Activated CD4-positive, alpha-beta T cell treated with anti-CD3 and anti-CD28 coated beads, Interleukin-2, Interleukin-4, amounts not matched to agents 100 ng/mL and 50 ng/mL, durations not matched to agents 16 hours and 8 hours (primary cell): ENCODE measurements at regions not wholly inside any gene's neighbourhood (a gene's known extent, or its start where the extent isn't known, plus 50 kb on each side); places are given as distances from the start of the nearest gene placed in this dataset.
"Not testable (repeated sequence)": the region's sequence is repeated elsewhere in the genome, so short reads cannot be mapped to it uniquely, and the experiment has no call there.

ENCODE experiments used
- DNase-seq: peaks from one replicate; pipeline ENCODE4 v3.0.0-alpha.2; 2020; ENCODE audit warnings: low spot score

- DNase-seq, result no peak
These were observed 143.7 kb upstream of the ZNF385D start for GRCh38 chr3:21894459-21895340.

- no peak for DNase-seq
These were observed 147.3 kb upstream of the ZNF385D start for GRCh38 chr3:21898316-21898715.

- DNase-seq, result no peak
These were observed 150.5 kb upstream of the ZNF385D start for GRCh38 chr3:21901484-21901883.

- DNase-seq, result no peak
These were observed 151.9 kb upstream of the ZNF385D start for GRCh38 chr3:21902956-21903355.

- no peak for DNase-seq
These were observed 158.1 kb upstream of the ZNF385D start for GRCh38 chr3:21909096-21909495.

- DNase-seq, result no peak
These were observed 161.7 kb upstream of the ZNF385D start for GRCh38 chr3:21912711-21913110.

- DNase-seq, result no peak
These were observed 162.8 kb upstream of the ZNF385D start for GRCh38 chr3:21913791-21914190.

GRCh38 chr3:21914451-21914850 is 163.4 kb upstream of the ZNF385D start:
- DNase-seq, result no peak

GRCh38 chr3:21919383-21919782 is 168.4 kb upstream of the ZNF385D start:
- no peak for DNase-seq

GRCh38 chr3:21920421-21920861 is 169.4 kb upstream of the ZNF385D start:
- no peak for DNase-seq

- DNase-seq, result not testable (repeated sequence)
These were observed 172.1 kb upstream of the ZNF385D start for GRCh38 chr3:21923156-21923555.

GRCh38 chr3:21927261-21927660 is 176.3 kb upstream of the ZNF385D start:
- DNase-seq, result no peak

- no peak for DNase-seq
These were observed 183.6 kb upstream of the ZNF385D start for GRCh38 chr3:21934591-21934990.

GRCh38 chr3:21936207-21936606 is 185.2 kb upstream of the ZNF385D start:
- no peak for DNase-seq

GRCh38 chr3:21938267-21938681 is 187.3 kb upstream of the ZNF385D start:
- DNase-seq, result no peak

GRCh38 chr3:21942328-21942727 is 191.3 kb upstream of the ZNF385D start:
- no peak for DNase-seq

GRCh38 chr3:21944251-21944650 is 193.2 kb upstream of the ZNF385D start:
- no peak for DNase-seq

- no peak for DNase-seq
These were observed 201.8 kb upstream of the ZNF385D start for GRCh38 chr3:21952856-21953255.

- DNase-seq, result no peak
These were observed 203.7 kb upstream of the ZNF385D start for GRCh38 chr3:21954709-21955108.

GRCh38 chr3:21955406-21955805 is 204.4 kb upstream of the ZNF385D start:
- DNase-seq, result no peak

- no peak for DNase-seq
These were observed 209.0 kb upstream of the ZNF385D start for GRCh38 chr3:21960033-21960432.

GRCh38 chr3:21962456-21962855 is 211.4 kb upstream of the ZNF385D start:
- DNase-seq, result no peak

GRCh38 chr3:21966457-21966856 is 215.4 kb upstream of the ZNF385D start:
- not testable (repeated sequence) for DNase-seq

- no peak for DNase-seq
These were observed 228.7 kb upstream of the ZNF385D start for GRCh38 chr3:21979706-21980105.
